GM06990 (cell line): ENCODE measurements at regions not wholly inside any gene's neighbourhood (a gene's known extent, or its start where the extent isn't known, plus 50 kb on each side); places are given as distances from the start of the nearest gene placed in this dataset.

Source experiments
- DNase-seq: peaks from one replicate; pipeline ENCODE4 v3.0.0-alpha.2; 2011; ENCODE audit not compliant: insufficient read length; ENCODE audit errors: extremely low read depth
- H3K27me3 ChIP-seq: replicated peaks from 2 replicates; pipeline ENCODE4 v1.6.0; 2011; ENCODE audit warnings: low read length; ENCODE audit not compliant: control insufficient read depth, insufficient read depth
- H3K36me3 ChIP-seq: 2 replicates; pipeline ENCODE4 v1.5.1; 2011; ENCODE audit warnings: low read length; ENCODE audit not compliant: control insufficient read depth, insufficient read depth
- H3K4me3 ChIP-seq: replicated peaks from 2 replicates; pipeline ENCODE4 v1.5.1; 2011; ENCODE audit warnings: low read depth, mild to moderate bottlenecking, control low read depth, low read length
- TF ChIP-seq, protein P1 (sequence below): IDR thresholded peaks from 2 replicates; pipeline ENCODE4 v1.5.1; 2011; ENCODE audit warnings: low read length, control low read depth, mild to moderate bottlenecking, inconsistent platforms; ENCODE audit not compliant: insufficient read depth, poor library complexity, severe bottlenecking

DNA sequence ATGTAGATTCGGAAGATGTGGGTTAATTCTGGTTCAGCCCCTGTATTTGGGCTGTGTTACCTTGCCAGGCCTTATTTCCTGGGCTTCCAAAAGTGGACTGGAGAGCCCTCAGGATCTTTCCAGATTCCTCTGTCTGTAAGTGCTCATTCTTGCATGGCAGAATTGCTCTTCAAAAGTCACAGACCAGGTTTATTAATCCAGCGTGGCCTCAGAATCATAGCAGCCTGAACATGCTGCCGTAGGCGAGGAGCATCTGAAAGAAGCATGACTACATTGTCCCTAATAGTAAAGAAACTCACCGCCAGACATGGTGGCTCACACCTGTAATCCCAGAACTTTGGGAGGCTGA is 307.8 kb downstream of the GADD45G start:
- no peak for DNase-seq
- Histone ChIP-seq H3K36me3 (no peaks in the 10 kb centered on the region), H3K4me3 (no peak overlapping the region), H3K27me3 (peaks cover 2% of the 10 kb centered on the region; the same call in 1 of the 2 replicates)
- TF ChIP-seq, protein P1, sequence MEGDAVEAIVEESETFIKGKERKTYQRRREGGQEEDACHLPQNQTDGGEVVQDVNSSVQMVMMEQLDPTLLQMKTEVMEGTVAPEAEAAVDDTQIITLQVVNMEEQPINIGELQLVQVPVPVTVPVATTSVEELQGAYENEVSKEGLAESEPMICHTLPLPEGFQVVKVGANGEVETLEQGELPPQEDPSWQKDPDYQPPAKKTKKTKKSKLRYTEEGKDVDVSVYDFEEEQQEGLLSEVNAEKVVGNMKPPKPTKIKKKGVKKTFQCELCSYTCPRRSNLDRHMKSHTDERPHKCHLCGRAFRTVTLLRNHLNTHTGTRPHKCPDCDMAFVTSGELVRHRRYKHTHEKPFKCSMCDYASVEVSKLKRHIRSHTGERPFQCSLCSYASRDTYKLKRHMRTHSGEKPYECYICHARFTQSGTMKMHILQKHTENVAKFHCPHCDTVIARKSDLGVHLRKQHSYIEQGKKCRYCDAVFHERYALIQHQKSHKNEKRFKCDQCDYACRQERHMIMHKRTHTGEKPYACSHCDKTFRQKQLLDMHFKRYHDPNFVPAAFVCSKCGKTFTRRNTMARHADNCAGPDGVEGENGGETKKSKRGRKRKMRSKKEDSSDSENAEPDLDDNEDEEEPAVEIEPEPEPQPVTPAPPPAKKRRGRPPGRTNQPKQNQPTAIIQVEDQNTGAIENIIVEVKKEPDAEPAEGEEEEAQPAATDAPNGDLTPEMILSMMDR, result no peak

DNA sequence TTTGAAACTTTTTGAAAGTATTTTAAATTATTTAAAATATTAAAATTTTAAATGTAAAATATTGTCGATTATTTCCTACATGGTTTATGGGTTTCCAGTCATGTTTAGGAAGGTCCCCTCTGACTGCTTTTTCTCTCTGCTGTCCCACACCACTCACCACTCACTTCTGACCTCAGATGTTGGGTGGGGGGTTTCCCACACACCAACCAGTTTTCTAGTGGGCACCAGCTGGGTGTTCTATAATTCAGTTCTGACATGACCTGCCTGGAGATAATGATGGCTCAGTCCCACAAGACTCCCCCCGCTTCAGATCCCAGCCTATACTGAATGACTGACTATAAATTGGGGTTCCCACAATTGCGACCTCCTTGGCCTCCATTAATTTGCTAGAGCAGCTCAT is 310.4 kb downstream of the GADD45G start:
- DNase-seq, result no peak
- Histone ChIP-seq H3K36me3 (no peaks in the 10 kb centered on the region), H3K27me3 (peaks cover 5% of the 10 kb centered on the region; the same call in 1 of the 2 replicates), H3K4me3 (no peak overlapping the region)
- TF ChIP-seq, protein P1, result no peak

DNA sequence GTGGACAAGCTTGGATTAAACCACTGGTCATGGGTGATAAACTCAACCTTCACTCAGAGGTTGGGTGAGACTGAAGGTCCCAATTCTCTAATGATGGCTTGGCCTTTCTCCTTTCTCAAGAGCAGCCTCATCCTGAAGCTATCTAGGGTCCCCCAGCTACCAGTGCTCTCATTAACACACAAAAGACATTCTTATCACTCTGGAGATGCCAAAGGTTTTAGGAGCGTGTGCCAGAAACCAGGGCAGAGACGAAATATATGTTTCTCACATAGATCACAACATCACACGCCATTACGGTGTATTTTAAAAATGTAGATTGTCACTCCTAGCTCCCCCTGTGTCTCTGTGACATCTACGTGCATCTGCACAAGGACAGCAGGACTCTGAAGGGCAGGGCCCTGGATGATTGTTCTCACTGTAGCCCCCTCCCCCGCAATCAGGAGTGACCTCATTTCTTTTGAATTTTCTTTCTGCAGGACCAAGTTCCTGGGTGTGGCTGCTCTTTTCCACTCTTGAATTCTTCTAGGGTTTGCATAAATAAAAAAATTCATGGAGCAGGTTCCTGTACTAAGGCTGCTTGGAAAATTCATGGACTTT is 311.3 kb downstream of the GADD45G start:
- DNase-seq, result no peak
- no peak overlapping the region for H3K4me3 ChIP-seq
- H3K36me3 ChIP-seq, result no peaks in the 10 kb centered on the region
- TF ChIP-seq, protein P1, result no peak
- peaks cover 5% of the 10 kb centered on the region; the same call in 1 of the 2 replicates for H3K27me3 ChIP-seq

DNA sequence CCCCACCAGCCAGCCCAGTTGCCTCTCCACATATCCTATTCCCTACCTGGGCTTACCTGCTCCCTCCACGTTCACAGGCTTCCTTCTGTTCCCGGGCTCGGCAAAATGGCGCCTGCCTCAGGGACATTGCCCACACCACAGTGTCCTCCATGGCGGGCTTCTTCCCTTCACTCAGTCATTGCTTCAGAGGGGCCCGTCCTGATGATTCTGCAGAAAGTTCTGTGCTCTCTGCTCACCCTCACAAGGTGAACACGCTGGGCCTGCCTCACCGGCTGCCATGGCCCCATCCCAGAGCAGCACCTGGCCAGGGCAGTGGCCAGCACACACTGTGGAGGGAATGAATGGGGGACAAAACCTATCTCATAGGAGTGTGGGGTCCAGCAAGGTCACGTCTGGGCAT is 313.0 kb downstream of the GADD45G start:
- TF ChIP-seq, protein P1, result no peak
- DNase-seq, result no peak
- no peaks in the 10 kb centered on the region for H3K36me3 ChIP-seq
- H3K27me3 ChIP-seq, result peaks cover 3% of the 10 kb centered on the region; the same call in 1 of the 2 replicates
- H3K4me3 ChIP-seq, result no peak overlapping the region

DNA sequence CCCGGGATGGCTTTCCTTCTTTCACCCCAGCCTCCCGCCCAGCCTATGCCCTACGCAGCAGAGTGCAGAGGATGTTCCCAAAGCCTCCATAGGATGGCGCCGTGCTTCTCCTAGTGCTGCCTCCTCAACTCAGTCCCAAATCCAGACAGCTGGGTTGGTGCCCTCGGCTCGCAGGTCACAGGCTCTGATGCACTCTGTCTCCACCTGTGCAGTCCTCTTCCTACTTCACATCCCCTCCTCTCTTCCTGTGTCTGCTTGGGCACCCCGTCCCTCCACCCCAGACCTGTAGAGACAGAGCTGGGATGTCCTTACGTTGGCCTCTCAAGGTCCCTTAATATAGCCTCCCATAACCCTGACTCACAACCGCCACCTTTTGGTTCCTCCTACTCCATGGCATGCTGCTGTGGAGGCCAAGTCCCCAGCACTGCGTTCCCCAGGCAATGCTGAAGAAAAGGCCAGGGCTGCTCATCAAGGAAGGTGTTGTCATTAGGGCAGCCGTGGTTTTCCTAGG is 314.4 kb downstream of the GADD45G start:
- Histone ChIP-seq H3K36me3 (no peaks in the 10 kb centered on the region), H3K4me3 (no peak overlapping the region), H3K27me3 (peaks cover 3% of the 10 kb centered on the region)
- peak; percentile 22 for DNase-seq
- TF ChIP-seq, protein P1, result peak; percentile 58
